Activated CD8-positive, alpha-beta T cell treated with anti-CD3 and anti-CD28 coated beads, Interleukin-2, amount 10 ng/mL, durations not matched to agents 7 days and 5 days (primary cell): ENCODE measurements at regions not wholly inside any gene's neighbourhood (a gene's known extent, or its start where the extent isn't known, plus 50 kb on each side); places are given as distances from the start of the nearest gene placed in this dataset.

Experiments used
- ATAC-seq: fragments of 150-1000 bp; cut with Tn5 transposase; one replicate; pipeline ENCODE4 v1.10.0; 2021; ENCODE audit warnings: moderate library complexity
- CTCF ChIA-PET: fragments of 350-600 bp; sonication (Branson Sonifier 250); formaldehyde crosslinking; loops from one replicate; lab custom pipeline; 2021; ENCODE audit warnings: antibody characterized with exemption; lab: Charles Lee
- POLR2A ChIA-PET: fragments of 350-600 bp; sonication (Branson Sonifier 250); formaldehyde crosslinking; loops from one replicate; lab custom pipeline; 2021; ENCODE audit warnings: antibody characterized with exemption; lab: Charles Lee
- DNase-seq: peaks from one replicate; pipeline ENCODE4 v3.0.0-alpha.2; 2020
- H3K27ac Mint-ChIP-seq: one replicate; pipeline ENCODE4 v1.8.0; 2021; ENCODE audit warnings: mild to moderate bottlenecking, mixed read lengths
- H3K27me3 Mint-ChIP-seq: one replicate; pipeline ENCODE4 v1.8.0; 2021; ENCODE audit warnings: low read depth, mixed read lengths
- H3K36me3 Mint-ChIP-seq: one replicate; pipeline ENCODE4 v1.8.0; 2021; ENCODE audit warnings: low read depth, mixed read lengths
- H3K4me1 Mint-ChIP-seq: one replicate; pipeline ENCODE4 v1.8.0; 2021; ENCODE audit warnings: low read depth, mixed read lengths
- H3K4me3 Mint-ChIP-seq: one replicate; pipeline ENCODE4 v1.8.0; 2021; ENCODE audit warnings: mild to moderate bottlenecking, mixed read lengths
- H3K9me3 Mint-ChIP-seq: one replicate; pipeline ENCODE4 v1.8.0; 2022; ENCODE audit warnings: mixed read lengths; ENCODE audit not compliant: insufficient read depth

DNA sequence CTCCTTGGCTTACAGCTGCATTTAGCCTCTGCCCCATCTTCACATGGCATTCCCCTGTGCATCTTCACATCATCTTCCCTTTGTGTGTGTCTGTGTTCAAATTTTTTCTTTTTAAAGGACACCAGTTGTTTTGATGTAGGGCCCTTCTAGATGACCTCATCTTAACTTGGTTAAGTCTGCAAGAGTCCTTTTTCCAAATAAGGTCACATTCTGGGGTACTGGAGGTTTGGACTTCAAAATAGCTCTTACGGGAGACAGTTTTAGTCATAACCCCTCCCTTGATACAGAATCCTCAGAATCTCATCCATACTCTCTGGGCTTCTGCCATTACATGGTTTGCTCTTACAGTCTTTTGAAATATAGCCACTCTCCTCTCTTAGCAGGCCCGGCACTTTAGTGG, 231.5 kb upstream of the ATP6AP2 start:
- ChIA-PET CTCF (no interaction called here), POLR2A (no interaction called here)
- Mint-ChIP-seq H3K36me3 (no peaks in the 10 kb centered on the region), H3K27ac (no peak overlapping the region), H3K27me3 (no peaks in the 10 kb centered on the region), H3K9me3 (peaks cover 9% of the 10 kb centered on the region), H3K4me3 (no peak overlapping the region), H3K4me1 (no peaks in the 10 kb centered on the region)
- DNase-seq (no peak), ATAC-seq (no peak)

DNA sequence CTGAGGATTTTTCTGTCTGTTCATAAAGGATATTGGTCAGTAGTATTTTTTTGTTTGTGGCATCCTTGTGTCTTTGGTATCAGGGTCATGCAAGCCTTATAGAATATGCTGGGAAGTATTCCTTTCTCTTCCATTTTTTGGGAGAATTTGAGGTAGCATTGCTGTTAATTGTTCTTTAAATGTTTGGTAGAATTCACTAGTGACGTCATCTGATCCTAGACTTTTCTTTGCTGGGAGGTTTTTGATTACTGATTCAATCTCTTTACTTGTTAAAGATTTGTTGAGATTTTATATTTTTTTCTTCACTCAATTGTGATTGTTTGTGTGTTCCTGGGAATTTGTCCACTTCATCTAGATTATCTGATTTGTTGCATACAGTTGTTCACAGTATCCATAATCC, 234.4 kb upstream of the ATP6AP2 start:
- POLR2A ChIA-PET: no interaction called here
- Mint-ChIP-seq H3K9me3 (peaks cover 7% of the 10 kb centered on the region), H3K27me3 (no peaks in the 10 kb centered on the region), H3K36me3 (no peaks in the 10 kb centered on the region), H3K4me1 (no peaks in the 10 kb centered on the region), H3K4me3 (no peak overlapping the region), H3K27ac (no peak overlapping the region)
- DNase-seq (no peak), ATAC-seq (no peak)
- CTCF ChIA-PET: no interaction called here

- Mint-ChIP-seq H3K27me3 (no peaks in the 10 kb centered on the region), H3K4me3 (no peak overlapping the region), H3K36me3 (no peaks in the 10 kb centered on the region), H3K9me3 (peaks cover 7% of the 10 kb centered on the region), H3K27ac (no peak overlapping the region), H3K4me1 (no peaks in the 10 kb centered on the region)
- CTCF ChIA-PET: no interaction called here
- POLR2A ChIA-PET: no interaction called here
- ATAC-seq: no peak
- no peak for DNase-seq
These were observed 237.5 kb upstream of the ATP6AP2 start for GRCh38 chrX:40343319-40343718.

GRCh38 chrX:40340116-40340515, 240.7 kb upstream of the ATP6AP2 start:
- Mint-ChIP-seq H3K4me3 (no peak overlapping the region), H3K36me3 (no peaks in the 10 kb centered on the region), H3K27ac (no peak overlapping the region), H3K9me3 (no peaks in the 10 kb centered on the region), H3K27me3 (no peaks in the 10 kb centered on the region), H3K4me1 (no peaks in the 10 kb centered on the region)
- ATAC-seq (no peak), DNase-seq (no peak)
- POLR2A ChIA-PET: no interaction called here
- CTCF ChIA-PET: no interaction called here

- CTCF ChIA-PET: no interaction called here
- DNase-seq (no peak), ATAC-seq (no peak)
- H3K9me3 Mint-ChIP-seq: no peaks in the 10 kb centered on the region
- no peak overlapping the region for H3K4me3 Mint-ChIP-seq
- peaks cover 5% of the 10 kb centered on the region for H3K4me1 Mint-ChIP-seq
- no peak overlapping the region for H3K27ac Mint-ChIP-seq
- POLR2A ChIA-PET: no interaction called here
- no peaks in the 10 kb centered on the region for H3K27me3 Mint-ChIP-seq
- peaks cover 5% of the 10 kb centered on the region for H3K36me3 Mint-ChIP-seq
These were observed 235.6 kb upstream of the BCOR start for GRCh38 chrX:40333344-40333743.

DNA sequence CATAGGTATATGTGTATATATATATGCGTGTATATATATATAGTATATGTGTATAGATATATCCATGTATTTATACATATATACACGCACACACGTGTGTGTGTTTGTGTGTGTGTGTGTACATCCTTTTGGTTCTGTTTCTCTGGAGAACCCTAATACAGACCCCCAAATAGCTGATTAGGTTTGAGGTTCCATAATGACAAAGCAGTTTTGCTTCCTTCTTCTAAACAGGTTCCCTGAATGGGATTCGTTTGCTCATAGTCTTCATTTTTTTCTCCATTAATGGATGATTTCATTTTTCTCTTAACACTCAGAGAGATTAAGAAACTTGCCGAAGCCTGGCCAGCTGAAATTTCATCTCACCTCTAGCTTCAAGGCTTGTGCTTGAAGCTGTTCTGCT, 234.0 kb upstream of the BCOR start:
- peaks cover 5% of the 10 kb centered on the region for H3K4me1 Mint-ChIP-seq
- H3K27ac Mint-ChIP-seq: no peak overlapping the region
- H3K9me3 Mint-ChIP-seq: no peaks in the 10 kb centered on the region
- H3K27me3 Mint-ChIP-seq: no peaks in the 10 kb centered on the region
- ChIA-PET POLR2A (no interaction called here), CTCF (no interaction called here)
- peaks cover 5% of the 10 kb centered on the region for H3K36me3 Mint-ChIP-seq
- ATAC-seq: no peak
- no peak overlapping the region for H3K4me3 Mint-ChIP-seq
- DNase-seq: no peak

DNA sequence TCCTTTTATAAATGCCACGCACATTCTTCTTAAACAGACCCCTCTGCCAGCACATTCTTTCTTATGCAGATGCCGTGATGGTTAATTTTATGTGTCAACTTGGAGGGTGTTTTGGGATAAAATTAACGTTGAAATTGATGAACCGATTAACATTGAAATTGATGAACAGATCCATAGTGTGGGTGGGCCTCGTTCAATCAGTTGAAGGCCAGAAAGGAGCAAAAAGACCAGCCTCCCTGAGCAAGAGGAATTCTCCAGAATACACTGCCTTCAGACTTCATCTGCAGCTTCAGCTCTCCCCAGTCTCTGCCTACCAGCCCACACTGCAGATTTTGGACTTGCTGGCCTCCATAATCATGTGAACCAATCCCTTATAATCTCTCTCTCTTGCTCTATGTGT, 233.6 kb upstream of the BCOR start:
- POLR2A ChIA-PET: no interaction called here
- ATAC-seq (no peak), DNase-seq (no peak)
- Mint-ChIP-seq H3K9me3 (no peaks in the 10 kb centered on the region), H3K27me3 (no peaks in the 10 kb centered on the region), H3K27ac (no peak overlapping the region), H3K36me3 (peaks cover 5% of the 10 kb centered on the region), H3K4me1 (peaks cover 5% of the 10 kb centered on the region), H3K4me3 (no peak overlapping the region)
- CTCF ChIA-PET: no interaction called here

GRCh38 chrX:40329616-40330015, 231.9 kb upstream of the BCOR start:
- H3K4me3 Mint-ChIP-seq: no peak overlapping the region
- H3K9me3 Mint-ChIP-seq: no peaks in the 10 kb centered on the region
- H3K27me3 Mint-ChIP-seq: no peaks in the 10 kb centered on the region
- peaks cover 5% of the 10 kb centered on the region for H3K36me3 Mint-ChIP-seq
- no peak for ATAC-seq
- no peak for DNase-seq
- ChIA-PET CTCF (no interaction called here), POLR2A (no interaction called here)
- H3K27ac Mint-ChIP-seq: no peak overlapping the region
- H3K4me1 Mint-ChIP-seq: peaks cover 5% of the 10 kb centered on the region

DNA sequence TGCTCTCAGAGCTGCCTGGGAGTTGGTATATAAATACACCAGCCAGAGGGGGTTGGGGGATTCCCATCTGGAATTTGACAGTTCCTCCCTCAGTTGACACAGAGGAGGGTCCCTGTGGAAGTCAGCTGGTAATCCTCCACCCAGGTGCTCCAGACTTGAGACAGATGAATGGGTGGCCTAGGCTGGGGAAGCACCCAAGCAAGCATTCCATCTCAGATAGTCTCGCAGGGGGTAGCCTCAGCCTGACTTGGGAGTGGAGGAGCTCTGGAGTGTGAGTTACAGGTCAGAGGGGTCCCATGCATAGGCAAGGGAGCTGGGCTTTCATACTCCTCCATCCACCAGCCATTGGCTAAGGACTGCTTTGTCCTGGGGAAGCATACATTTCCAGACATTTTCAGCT, 229.3 kb upstream of the BCOR start:
- Mint-ChIP-seq H3K9me3 (no peaks in the 10 kb centered on the region), H3K4me3 (no peak overlapping the region), H3K27ac (no peak overlapping the region), H3K27me3 (no peaks in the 10 kb centered on the region), H3K36me3 (no peaks in the 10 kb centered on the region), H3K4me1 (no peaks in the 10 kb centered on the region)
- ChIA-PET CTCF (no interaction called here), POLR2A (no interaction called here)
- no peak for ATAC-seq
- no peak for DNase-seq

GRCh38 chrX:40326186-40326965, 228.6 kb upstream of the BCOR start:
- DNase-seq (no peak), ATAC-seq (no peak)
- Mint-ChIP-seq H3K4me1 (no peaks in the 10 kb centered on the region), H3K27ac (no peak overlapping the region), H3K4me3 (no peak overlapping the region), H3K9me3 (no peaks in the 10 kb centered on the region), H3K36me3 (no peaks in the 10 kb centered on the region), H3K27me3 (no peaks in the 10 kb centered on the region)
- ChIA-PET CTCF (no interaction called here), POLR2A (no interaction called here)

GRCh38 chrX:40325161-40325560, 227.4 kb upstream of the BCOR start:
- ATAC-seq: no peak
- H3K4me1 Mint-ChIP-seq: no peaks in the 10 kb centered on the region

DNA sequence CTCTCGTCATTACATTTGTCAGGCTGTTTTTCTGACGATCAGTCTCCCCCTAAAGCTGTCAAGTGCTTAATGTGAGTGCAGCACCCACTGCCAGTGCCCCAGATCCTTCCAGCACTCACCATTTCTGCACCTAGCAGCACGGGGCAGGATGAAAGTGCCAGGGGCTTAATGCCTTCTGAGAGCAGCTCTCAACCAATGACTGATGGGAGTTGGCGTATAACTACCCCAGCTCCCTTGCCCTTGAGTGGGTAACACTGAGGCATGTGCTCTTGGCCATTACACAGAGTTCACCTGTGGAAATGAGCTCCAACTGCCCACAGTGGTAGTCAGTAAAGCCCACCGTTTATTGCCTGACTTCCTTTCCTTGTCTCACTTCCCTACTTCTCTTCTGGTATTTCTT, 226.2 kb upstream of the BCOR start:
- Mint-ChIP-seq H3K9me3 (no peaks in the 10 kb centered on the region), H3K27me3 (no peaks in the 10 kb centered on the region), H3K27ac (no peak overlapping the region), H3K4me1 (no peaks in the 10 kb centered on the region), H3K36me3 (no peaks in the 10 kb centered on the region), H3K4me3 (no peak overlapping the region)
- ChIA-PET CTCF (no interaction called here), POLR2A (no interaction called here)
- no peak for DNase-seq
- ATAC-seq: no peak

More at GRCh38 chrX:40325161-40325560, 227.4 kb upstream of the BCOR start:
- DNase-seq: no peak
- ChIA-PET POLR2A (no interaction called here), CTCF (no interaction called here)
- Mint-ChIP-seq H3K4me3 (no peak overlapping the region), H3K27me3 (no peaks in the 10 kb centered on the region), H3K27ac (no peak overlapping the region), H3K9me3 (no peaks in the 10 kb centered on the region), H3K36me3 (no peaks in the 10 kb centered on the region)

GRCh38 chrX:40320819-40321218, 223.1 kb upstream of the BCOR start:
- CTCF ChIA-PET: no interaction called here
- no peaks in the 10 kb centered on the region for H3K27me3 Mint-ChIP-seq
- no peak for ATAC-seq

More at GRCh38 chrX:40320819-40321218, 223.1 kb upstream of the BCOR start:
- no peaks in the 10 kb centered on the region for H3K9me3 Mint-ChIP-seq
- H3K4me3 Mint-ChIP-seq: no peak overlapping the region
- DNase-seq: no peak
- peaks cover 1% of the 10 kb centered on the region for H3K36me3 Mint-ChIP-seq
- POLR2A ChIA-PET: no interaction called here
- no peaks in the 10 kb centered on the region for H3K4me1 Mint-ChIP-seq
- H3K27ac Mint-ChIP-seq: no peak overlapping the region
